PC-3 (cell line): ENCODE measurements at regions not wholly inside any gene's neighbourhood (a gene's known extent, or its start where the extent isn't known, plus 50 kb on each side); places are given as distances from the start of the nearest gene placed in this dataset.
A peak's percentile ranks its signal among the peaks of the same experiment; 100 is the strongest.

Experiments
- ATAC-seq: fragments of 200-7000 bp; cut with Tn5 transposase; 2 replicates; pipeline ENCODE4 v1.9.1; 2020; ENCODE audit warnings: mild to moderate bottlenecking, moderate library complexity
- BruUV-seq: library from RNA; stranded (reverse); fragments of 400-500 nt; replicated peaks from 2 replicates; lab custom pipeline; 2021; lab: Mats Ljungman, UMichigan
- CTCF ChIA-PET: fragments of 300-600 bp; sonication (Branson Sonifier 250); formaldehyde crosslinking; loops from one replicate; lab custom pipeline; 2022; ENCODE audit warnings: antibody characterized with exemption; lab: Charles Lee
- POLR2A ChIA-PET: fragments of 300-600 bp; sonication (Branson Sonifier 250); formaldehyde crosslinking; loops from one replicate; lab custom pipeline; 2022; ENCODE audit warnings: antibody characterized with exemption; ENCODE audit not compliant: unreplicated experiment; lab: Charles Lee
- DNase-seq: peaks from one replicate; pipeline ENCODE4 v3.0.0-alpha.2; 2015
- H2AFZ ChIP-seq: fragments of 300-600 bp; sonication (generic); 2 replicates; pipeline ENCODE4 v1.6.0; 2016; ENCODE audit warnings: antibody characterized with exemption, low read length
- H3F3A ChIP-seq: fragments of 300-600 bp; sonication (generic); one replicate; pipeline ENCODE4 v1.6.0; 2017; ENCODE audit warnings: antibody characterized with exemption, low read length, control low read depth, mild to moderate bottlenecking; ENCODE audit not compliant: unreplicated experiment
- H3K27ac ChIP-seq: fragments of 300-600 bp; sonication (generic); 2 replicates; pipeline ENCODE4 v1.5.1; 2016; ENCODE audit warnings: mild to moderate bottlenecking, low read length
- H3K27me3 ChIP-seq: fragments of 300-600 bp; sonication (generic); 2 replicates; pipeline ENCODE4 v1.6.1; 2016; ENCODE audit warnings: low read length, mixed read lengths
- H3K36me3 ChIP-seq: fragments of 300-600 bp; sonication (generic); 2 replicates; pipeline ENCODE4 v1.6.1; 2016; ENCODE audit warnings: low read depth, mixed run types, low read length, mixed read lengths
- H3K4me1 ChIP-seq: fragments of 300-600 bp; sonication (generic); 2 replicates; pipeline ENCODE4 v1.5.1; 2016; ENCODE audit warnings: low read length; ENCODE audit not compliant: insufficient read depth
- H3K4me2 ChIP-seq: fragments of 300-600 bp; sonication (generic); 2 replicates; pipeline ENCODE4 v1.6.0; 2016; ENCODE audit warnings: low read length
- H3K4me3 ChIP-seq: fragments of 300-600 bp; sonication (generic); 2 replicates; pipeline ENCODE4 v1.5.1; 2016; ENCODE audit warnings: mild to moderate bottlenecking, low read length, mixed read lengths
- H3K79me2 ChIP-seq: fragments of 300-600 bp; sonication (generic); 2 replicates; pipeline ENCODE4 v1.6.1; 2017; ENCODE audit warnings: low read length, mixed read lengths
- H3K9ac ChIP-seq: fragments of 300-600 bp; sonication (generic); 2 replicates; pipeline ENCODE4 v1.6.0; 2016; ENCODE audit warnings: mild to moderate bottlenecking, low read length
- H3K9me2 ChIP-seq: fragments of 300-600 bp; sonication (generic); replicated peaks from 2 replicates; pipeline ENCODE4 v1.6.1; 2016; ENCODE audit warnings: mixed run types, low read length, mixed read lengths
- H3K9me3 ChIP-seq: fragments of 300-600 bp; sonication (generic); 2 replicates; pipeline ENCODE4 v1.6.1; 2016; ENCODE audit warnings: low read length, mixed read lengths
- H4K20me1 ChIP-seq: fragments of 300-600 bp; sonication (generic); 2 replicates; pipeline ENCODE4 v1.6.1; 2016; ENCODE audit warnings: low read length, mixed read lengths
- EZH2 ChIP-seq: fragments of 300-600 bp; sonication (generic); IDR thresholded peaks from one replicate; pipeline ENCODE4 v1.6.1; 2017; ENCODE audit warnings: antibody characterized with exemption, mild to moderate bottlenecking, low read length; ENCODE audit not compliant: unreplicated experiment
- EZH2phosphoT487 ChIP-seq: fragments of 300-600 bp; sonication (generic); IDR thresholded peaks from 2 replicates; pipeline ENCODE4 v1.6.1; 2018; ENCODE audit warnings: mild to moderate bottlenecking, antibody characterized with exemption, low read length, borderline replicate concordance
- intact Hi-C: fragments of 100-400 bp; cut with micrococcal nuclease; formaldehyde crosslinking; loops from 2 replicates; pipeline ENCODE4 v1.9.0; 2023
- TF ChIP-seq, protein P1 (sequence below): fragments of 300-600 bp; sonication (generic); conservative IDR thresholded peaks from 2 replicates; pipeline ENCODE4 v1.5.1; 2017; ENCODE audit warnings: antibody characterized with exemption, low read depth, mild to moderate bottlenecking, low read length

- Histone ChIP-seq H3K4me1 (peaks cover 41% of the 10 kb centered on the region), H3K9ac (no peak overlapping the region), H3K9me3 (no peaks in the 10 kb centered on the region), H3K27ac (peak overlapping the region; percentile 28; the same call in 1 of the 2 replicates), H3K9me2 (no peaks in the 10 kb centered on the region), H4K20me1 (no peaks in the 10 kb centered on the region), H3K79me2 (no peaks in the 10 kb centered on the region), H2AFZ (no peak overlapping the region), H3F3A (no peaks in the 10 kb centered on the region), H3K4me2 (peak overlapping the region; percentile 3; the same call in 1 of the 2 replicates), H3K36me3 (no peaks in the 10 kb centered on the region), H3K4me3 (no peak overlapping the region), H3K27me3 (no peaks in the 10 kb centered on the region)
- intact Hi-C loops = loop anchor here (1.0 to 5.0 kb wide), 9 partner anchors 19 to 376 kb away; partner anchors contain the start of gene ARL4A
- ATAC-seq (peak; percentile 85), DNase-seq (peak; percentile 64)
- BruUV-seq = no TSS peak
- TF ChIP-seq, protein P1, sequence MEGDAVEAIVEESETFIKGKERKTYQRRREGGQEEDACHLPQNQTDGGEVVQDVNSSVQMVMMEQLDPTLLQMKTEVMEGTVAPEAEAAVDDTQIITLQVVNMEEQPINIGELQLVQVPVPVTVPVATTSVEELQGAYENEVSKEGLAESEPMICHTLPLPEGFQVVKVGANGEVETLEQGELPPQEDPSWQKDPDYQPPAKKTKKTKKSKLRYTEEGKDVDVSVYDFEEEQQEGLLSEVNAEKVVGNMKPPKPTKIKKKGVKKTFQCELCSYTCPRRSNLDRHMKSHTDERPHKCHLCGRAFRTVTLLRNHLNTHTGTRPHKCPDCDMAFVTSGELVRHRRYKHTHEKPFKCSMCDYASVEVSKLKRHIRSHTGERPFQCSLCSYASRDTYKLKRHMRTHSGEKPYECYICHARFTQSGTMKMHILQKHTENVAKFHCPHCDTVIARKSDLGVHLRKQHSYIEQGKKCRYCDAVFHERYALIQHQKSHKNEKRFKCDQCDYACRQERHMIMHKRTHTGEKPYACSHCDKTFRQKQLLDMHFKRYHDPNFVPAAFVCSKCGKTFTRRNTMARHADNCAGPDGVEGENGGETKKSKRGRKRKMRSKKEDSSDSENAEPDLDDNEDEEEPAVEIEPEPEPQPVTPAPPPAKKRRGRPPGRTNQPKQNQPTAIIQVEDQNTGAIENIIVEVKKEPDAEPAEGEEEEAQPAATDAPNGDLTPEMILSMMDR = no peak
- TF ChIP-seq EZH2 = no peak
- ChIA-PET POLR2A (no interaction called here), CTCF (interaction anchor here (0.7 kb wide), 1 partner anchor 117 kb away, joined by 3 read pairs; no protein-coding TSS in a partner anchor)
Observed at GRCh38 chr7:12803542-12803941, 116.1 kb downstream of the ARL4A start.

- H3K9me2 ChIP-seq = no peaks in the 10 kb centered on the region
- H2AFZ ChIP-seq = no peak overlapping the region
- DNase-seq = no peak
- no peaks in the 10 kb centered on the region for H3K36me3 ChIP-seq
- no peaks in the 10 kb centered on the region for H3K27me3 ChIP-seq
- no peak overlapping the region for H3K27ac ChIP-seq
- H4K20me1 ChIP-seq = no peaks in the 10 kb centered on the region
- ChIA-PET POLR2A (no interaction called here), CTCF (no interaction called here)
- H3K79me2 ChIP-seq = no peaks in the 10 kb centered on the region
- H3K9me3 ChIP-seq = no peaks in the 10 kb centered on the region
- BruUV-seq = no TSS peak
- no peaks in the 10 kb centered on the region for H3F3A ChIP-seq
- ATAC-seq = no peak
- H3K4me1 ChIP-seq = peaks cover 37% of the 10 kb centered on the region
- no peak overlapping the region for H3K9ac ChIP-seq
- no peak overlapping the region for H3K4me3 ChIP-seq
- TF ChIP-seq, protein P1 = no peak
- TF ChIP-seq EZH2 = no peak
- no peak for TF ChIP-seq EZH2phosphoT487
- no peak overlapping the region for H3K4me2 ChIP-seq
- intact Hi-C loops = no loop called here
Observed at GRCh38 chr7:12805518-12805928, 118.1 kb downstream of the ARL4A start.

DNA sequence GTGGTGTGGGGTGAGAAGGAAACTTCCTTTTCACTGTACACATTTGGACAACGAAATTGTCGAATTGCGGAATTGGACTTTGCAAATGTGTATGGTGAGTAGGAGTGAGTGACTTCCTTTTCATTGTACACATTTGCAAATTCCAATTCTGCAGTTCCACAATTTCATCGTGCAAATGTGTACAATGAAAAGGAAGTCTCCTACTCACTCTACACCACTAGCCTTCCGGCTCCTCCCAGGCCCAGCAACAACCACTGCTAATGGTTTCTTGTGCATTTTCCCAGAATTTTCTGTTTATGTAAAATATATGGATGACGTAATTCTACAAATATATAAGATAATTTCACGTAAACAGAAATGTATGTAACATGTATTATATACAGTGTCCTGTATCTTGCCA, 118.5 kb downstream of the ARL4A start:
- intact Hi-C loops = no loop called here
- DNase-seq = no peak
- Histone ChIP-seq H4K20me1 (no peaks in the 10 kb centered on the region), H3K36me3 (no peaks in the 10 kb centered on the region), H2AFZ (no peak overlapping the region), H3K9ac (no peak overlapping the region), H3K27ac (no peak overlapping the region), H3K4me2 (no peak overlapping the region), H3K79me2 (no peaks in the 10 kb centered on the region), H3F3A (no peaks in the 10 kb centered on the region), H3K4me3 (no peak overlapping the region), H3K9me3 (no peaks in the 10 kb centered on the region), H3K9me2 (no peaks in the 10 kb centered on the region), H3K27me3 (no peaks in the 10 kb centered on the region), H3K4me1 (peaks cover 32% of the 10 kb centered on the region)
- TF ChIP-seq, protein P1 = no peak
- TF ChIP-seq EZH2phosphoT487 (no peak), EZH2 (no peak)
- no TSS peak for BruUV-seq
- POLR2A ChIA-PET = no interaction called here
- no peak for ATAC-seq
- CTCF ChIA-PET = no interaction called here
